CD4-positive, alpha-beta T cell (primary cell): ENCODE measurements at regions not wholly inside any gene's neighbourhood (a gene's known extent, or its start where the extent isn't known, plus 50 kb on each side); places are given as distances from the start of the nearest gene placed in this dataset.

Source experiments
- ATAC-seq: fragments of 200-7000 bp; cut with Tn5 transposase; one replicate; pipeline ENCODE4 v1.10.0; 2022; ENCODE audit warnings: mild to moderate bottlenecking; ENCODE audit not compliant: poor library complexity
- CTCF ChIA-PET: fragments of 350-600 bp; sonication (Branson Sonifier 250); formaldehyde crosslinking; loops from one replicate; lab custom pipeline; 2021; ENCODE audit warnings: antibody characterized with exemption, inconsistent platforms; lab: Charles Lee
- POLR2A ChIA-PET: fragments of 350-600 bp; sonication (Branson Sonifier 250); formaldehyde crosslinking; loops from one replicate; lab custom pipeline; 2021; ENCODE audit warnings: antibody characterized with exemption, inconsistent platforms; lab: Charles Lee
- DNase-seq, 14 experiments: peaks; one replicate each; pipeline ENCODE4 v3.0.0-alpha.2; 2013 to 2020; ENCODE audit warnings: mixed read lengths in 2 of 14
- H3K27ac ChIP-seq, 2 donors: one replicate each; pipeline versions ENCODE4 v1.5.1 to v1.7.0; 2013; ENCODE audit warnings: low read length in 2 of 2, low read depth in 1 of 2, mild to moderate bottlenecking in 1 of 2
- H3K27me3 ChIP-seq, 2 experiments: 1 replicate in 1 of 2; 2 replicates in 1 of 2; pipeline versions ENCODE4 v1.6.1 to v1.7.0; 2013; ENCODE audit warnings: low read length in 2 of 2, control low read depth in 1 of 2, mild to moderate bottlenecking in 1 of 2, moderate library complexity in 1 of 2; ENCODE audit not compliant: insufficient read depth in 2 of 2, control insufficient read depth in 1 of 2
- H3K36me3 ChIP-seq: one replicate; pipeline ENCODE4 v1.6.1; 2013; ENCODE audit warnings: low read length, control low read depth; ENCODE audit not compliant: insufficient read depth
- H3K4me1 ChIP-seq: one replicate; pipeline ENCODE4 v1.6.1; 2013; ENCODE audit warnings: low read length, control low read depth; ENCODE audit not compliant: insufficient read depth
- H3K4me3 ChIP-seq: one replicate; pipeline ENCODE4 v1.5.1; 2013; ENCODE audit warnings: mild to moderate bottlenecking, low read length, moderate library complexity
- H3K9me3 ChIP-seq, 2 experiments: 1 replicate in 1 of 2; 2 replicates in 1 of 2; pipeline versions ENCODE4 v1.6.1 to v1.7.0; 2013; ENCODE audit warnings: low read length in 2 of 2, mild to moderate bottlenecking in 2 of 2, control low read depth in 1 of 2, moderate library complexity in 1 of 2; ENCODE audit not compliant: control insufficient read depth in 1 of 2, insufficient read depth in 1 of 2
- H3K27ac Mint-ChIP-seq: one replicate; pipeline ENCODE4 v1.8.0; 2020; ENCODE audit warnings: mixed read lengths
- H3K27me3 Mint-ChIP-seq: one replicate; pipeline ENCODE4 v1.8.0; 2021; ENCODE audit warnings: mixed read lengths
- H3K36me3 Mint-ChIP-seq: one replicate; pipeline ENCODE4 v1.8.0; 2021; ENCODE audit warnings: low read depth, mixed read lengths
- H3K4me1 Mint-ChIP-seq: one replicate; pipeline ENCODE4 v1.8.0; 2021; ENCODE audit warnings: low read depth, mixed read lengths
- H3K4me3 Mint-ChIP-seq: one replicate; pipeline ENCODE4 v1.8.0; 2020; ENCODE audit warnings: mild to moderate bottlenecking, mixed read lengths
- H3K9me3 Mint-ChIP-seq: one replicate; pipeline ENCODE4 v1.8.0; 2020; ENCODE audit warnings: mixed read lengths
- CTCF ChIP-seq: fragments of 200-600 bp; IDR thresholded peaks from one replicate; pipeline ENCODE4 v1.8.0; 2022; ENCODE audit warnings: antibody characterized with exemption, mild to moderate bottlenecking
- intact Hi-C, 2 experiments: fragments of 100-400 bp; cut with DNase I in 1 of 2; cut with micrococcal nuclease in 1 of 2; formaldehyde crosslinking; loops; one replicate each; pipeline versions ENCODE4 v1.15.1 to v1.9.0; 2023 to 2025; cut with DNase I, micrococcal nuclease

GRCh38 chr2:180647621-180648020 lies 332.8 kb upstream of the UBE2E3 start:
- ATAC-seq: no peak
- intact Hi-C loops: no loop called here

DNA sequence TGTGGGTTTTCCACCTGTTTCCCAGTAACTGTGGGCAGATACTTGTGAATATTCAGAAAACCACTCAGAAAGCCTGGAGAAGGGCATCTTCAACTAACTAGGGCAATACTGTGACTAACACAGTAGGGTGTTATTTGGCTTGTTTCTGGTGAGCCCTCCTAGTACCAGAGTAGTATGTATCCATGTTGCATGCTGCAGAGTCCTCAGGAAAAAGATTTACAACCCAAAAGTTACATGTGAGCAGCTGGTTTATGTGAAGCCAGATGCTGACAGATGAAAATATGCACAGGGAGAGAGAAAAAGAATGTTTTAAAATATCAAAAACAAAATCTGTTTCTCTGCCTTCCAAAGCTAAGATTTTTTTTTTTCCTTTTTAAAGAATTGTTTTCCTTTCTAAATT lies 333.2 kb upstream of the UBE2E3 start:
- POLR2A ChIA-PET: no interaction called here
- no peak for ATAC-seq
- no peak overlapping the region for H3K4me3 Mint-ChIP-seq
- no peaks in the 10 kb centered on the region for H3K27me3 ChIP-seq
- peaks cover 4% of the 10 kb centered on the region for H3K27me3 Mint-ChIP-seq
- H3K36me3 Mint-ChIP-seq: no peaks in the 10 kb centered on the region
- H3K27ac ChIP-seq: no peak overlapping the region
- H3K9me3 Mint-ChIP-seq: no peaks in the 10 kb centered on the region
- no peaks in the 10 kb centered on the region for H3K9me3 ChIP-seq
- intact Hi-C loops: no loop called here
- TF ChIP-seq CTCF: no peak
- H3K27ac Mint-ChIP-seq: no peak overlapping the region
- H3K4me3 ChIP-seq: no peak overlapping the region
- CTCF ChIA-PET: no interaction called here
- DNase-seq: no peak
- H3K4me1 Mint-ChIP-seq: no peaks in the 10 kb centered on the region
- no peaks in the 10 kb centered on the region for H3K4me1 ChIP-seq
- H3K36me3 ChIP-seq: no peaks in the 10 kb centered on the region

More at GRCh38 chr2:180647621-180648020, 332.8 kb upstream of the UBE2E3 start:
- POLR2A ChIA-PET: no interaction called here
- no peaks in the 10 kb centered on the region for H3K9me3 Mint-ChIP-seq
- H3K4me3 Mint-ChIP-seq: no peak overlapping the region
- CTCF ChIA-PET: no interaction called here
- no peaks in the 10 kb centered on the region for H3K36me3 Mint-ChIP-seq
- DNase-seq: no peak
- H3K9me3 ChIP-seq: no peaks in the 10 kb centered on the region
- no peak overlapping the region for H3K27ac ChIP-seq
- no peaks in the 10 kb centered on the region for H3K4me1 Mint-ChIP-seq
- H3K4me3 ChIP-seq: no peak overlapping the region
- no peak overlapping the region for H3K27ac Mint-ChIP-seq
- H3K4me1 ChIP-seq: no peaks in the 10 kb centered on the region
- peaks cover 4% of the 10 kb centered on the region for H3K27me3 Mint-ChIP-seq
- no peaks in the 10 kb centered on the region for H3K27me3 ChIP-seq
- no peaks in the 10 kb centered on the region for H3K36me3 ChIP-seq
- TF ChIP-seq CTCF: no peak

GRCh38 chr2:180646756-180647155 lies 333.6 kb upstream of the UBE2E3 start:
- H3K27ac ChIP-seq: no peak overlapping the region
- H3K4me1 Mint-ChIP-seq: no peaks in the 10 kb centered on the region
- no peaks in the 10 kb centered on the region for H3K4me1 ChIP-seq
- no peaks in the 10 kb centered on the region for H3K27me3 ChIP-seq
- peaks cover 4% of the 10 kb centered on the region for H3K27me3 Mint-ChIP-seq
- H3K9me3 Mint-ChIP-seq: no peaks in the 10 kb centered on the region
- intact Hi-C loops: no loop called here
- CTCF ChIA-PET: no interaction called here
- H3K27ac Mint-ChIP-seq: no peak overlapping the region
- H3K36me3 ChIP-seq: no peaks in the 10 kb centered on the region
- H3K36me3 Mint-ChIP-seq: no peaks in the 10 kb centered on the region
- H3K4me3 ChIP-seq: no peak overlapping the region
- no peak overlapping the region for H3K4me3 Mint-ChIP-seq
- no peak for DNase-seq
- no peaks in the 10 kb centered on the region for H3K9me3 ChIP-seq
- no peak for ATAC-seq
- POLR2A ChIA-PET: no interaction called here
- no peak for TF ChIP-seq CTCF
